ENCODE measurements at regions not wholly inside any gene's neighbourhood (a gene's known extent, or its start where the extent isn't known, plus 50 kb on each side); places are given as distances from the start of the nearest gene placed in this dataset.

- H2AFZ ChIP-seq (ENCODE audit: low read depth, low read length, poor library complexity, severe bottlenecking), result no peak overlapping the region
- ChIA-PET RAD21 (ENCODE audit: low non-redundant PET in 1 of 2, low total read pairs in 2 of 2, uncharacterized antibody in 2 of 2, unreplicated experiment in 2 of 2) (no interaction called here), POLR2A (no interaction called here), CTCF (no interaction called here)
- H3K36me3 ChIP-seq (ENCODE audit: control insufficient read depth in 1 of 2, insufficient read depth in 2 of 2, low read length in 2 of 2), result no peaks in the 10 kb centered on the region
- H3K9me2 ChIP-seq (ENCODE audit: insufficient read depth), result no peaks in the 10 kb centered on the region
- no TSS peak for BruUV-seq (replicated peaks)
- ATAC-seq, result no peak
- no peak overlapping the region for H3K4me2 ChIP-seq (ENCODE audit: low read length)
- DNase-seq (ENCODE audit: low read depth, low spot score), result no peak
- TF ChIP-seq RAD21 (IDR thresholded peaks at IDR 0.05; ENCODE audit: low read depth) (no peak), MAX (IDR thresholded peaks at IDR 0.05) (no peak), CBX3 (IDR thresholded peaks at IDR 0.05; ENCODE audit: low read depth) (no peak), CEBPB (IDR thresholded peaks at IDR 0.05; ENCODE audit: low read depth) (no peak), YY1 (IDR thresholded peaks at IDR 0.05; ENCODE audit: extremely low read depth, insufficient replicate concordance, low read depth, low read length) (no peak), POLR2A (IDR thresholded peaks at IDR 0.05; ENCODE audit: borderline replicate concordance, extremely low read depth, insufficient read depth, insufficient read length) (no peak), TCF7L2 (IDR thresholded peaks at IDR 0.05; ENCODE audit: borderline replicate concordance, extremely low read depth, insufficient read depth, insufficient read length) (no peak), ELF1 (IDR thresholded peaks at IDR 0.05; ENCODE audit: borderline replicate concordance, low read depth) (no peak), EZH2phosphoT487 (IDR thresholded peaks at IDR 0.05; ENCODE audit: borderline replicate concordance) (no peak), ZBTB33 (IDR thresholded peaks at IDR 0.05; ENCODE audit: extremely low read depth, insufficient replicate concordance, low read length) (no peak)
- no peak overlapping the region for H3K9ac ChIP-seq (ENCODE audit: low read length)
- no peak overlapping the region for H3K27ac ChIP-seq (ENCODE audit: low read depth, low read length)
- no peaks in the 10 kb centered on the region for H3K27me3 ChIP-seq (ENCODE audit: insufficient read depth, low read length)
- intact Hi-C loops (cut with micrococcal nuclease), result no loop called here
- H3K9me3 ChIP-seq (ENCODE audit: control insufficient read depth in 1 of 2, insufficient read depth in 1 of 2, low read depth in 1 of 2, low read length in 2 of 2), result no peaks in the 10 kb centered on the region
- H3K4me3 ChIP-seq (replicated peaks in 1 of 2; ENCODE audit: low read depth in 1 of 2, low read length in 2 of 2), result no peak overlapping the region
- no peaks in the 10 kb centered on the region for H3K4me1 ChIP-seq (ENCODE audit: control insufficient read depth in 1 of 2, insufficient read depth in 2 of 2, low read length in 2 of 2)
- H4K20me1 ChIP-seq (ENCODE audit: insufficient read depth), result no peaks in the 10 kb centered on the region
- no peaks in the 10 kb centered on the region for H3K79me2 ChIP-seq (ENCODE audit: insufficient read depth, low read length)
These were observed 67.6 kb upstream of the RAP2B start for GRCh38 chr3:153094386-153094785.
